ENCODE measurements at regions not wholly inside any gene's neighbourhood (a gene's known extent, or its start where the extent isn't known, plus 50 kb on each side); places are given as distances from the start of the nearest gene placed in this dataset.

DNA sequence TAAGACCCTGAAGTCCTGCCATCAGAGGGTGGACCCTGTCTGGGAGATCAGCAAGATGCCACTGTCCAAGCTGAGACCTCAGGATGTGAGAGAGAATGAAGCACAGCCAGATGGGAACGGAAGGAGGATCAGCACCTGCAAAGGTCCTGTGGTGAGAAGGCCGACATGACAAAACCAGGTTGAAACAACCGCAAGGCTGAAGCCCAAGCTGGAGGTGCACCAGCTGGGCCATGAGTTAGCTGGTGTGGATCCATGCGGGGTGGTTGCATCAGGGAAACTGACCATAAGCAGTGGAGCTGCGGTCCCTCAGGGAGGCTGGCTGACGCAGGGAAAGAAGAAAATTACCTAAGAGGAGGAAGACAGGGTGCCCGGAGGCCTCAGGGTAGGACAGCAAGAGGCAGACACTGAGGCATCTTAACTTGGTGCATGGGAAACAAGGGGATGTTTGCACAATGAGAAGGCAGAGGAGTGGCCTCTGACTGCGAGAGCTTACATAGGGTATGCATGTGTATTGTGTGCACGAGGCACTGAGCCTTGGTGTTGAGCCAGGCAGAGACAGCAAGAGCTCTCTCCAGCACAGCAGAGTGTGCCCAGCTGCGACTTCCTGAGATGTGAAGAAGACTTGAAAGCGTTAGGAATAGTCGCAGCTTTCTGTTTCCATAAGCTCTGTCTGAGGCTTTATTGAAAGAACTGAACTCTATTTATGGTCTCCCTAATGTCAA lies 497.7 kb downstream of the OCA2 start:
- no peak overlapping the region for H3K4me3 ChIP-seq (ENCODE audit: low read depth, low read length)
- CTCF ChIA-PET = no interaction called here
- H3K9me3 ChIP-seq (ENCODE audit: control insufficient read depth, insufficient read depth, low read depth, low read length) = no peaks in the 10 kb centered on the region
- no peak for TF ChIP-seq ZNF140 (tag by site-specific recombination; IDR thresholded peaks at IDR 0.05)
- POLR2A ChIA-PET = interaction anchor here (0.6 kb wide), 1 partner anchor 17 kb away, joined by 3 read pairs; no protein-coding TSS in a partner anchor
- H3K36me3 ChIP-seq (ENCODE audit: control insufficient read depth in 2 of 2, insufficient read depth in 1 of 2, low read length in 2 of 2) = no peaks in the 10 kb centered on the region
- no peak overlapping the region for H3K27ac ChIP-seq (ENCODE audit: extremely low read depth, low read depth, low read length)
- no peaks in the 10 kb centered on the region for H3K4me1 ChIP-seq (ENCODE audit: control insufficient read depth, insufficient read depth, low read length)

DNA sequence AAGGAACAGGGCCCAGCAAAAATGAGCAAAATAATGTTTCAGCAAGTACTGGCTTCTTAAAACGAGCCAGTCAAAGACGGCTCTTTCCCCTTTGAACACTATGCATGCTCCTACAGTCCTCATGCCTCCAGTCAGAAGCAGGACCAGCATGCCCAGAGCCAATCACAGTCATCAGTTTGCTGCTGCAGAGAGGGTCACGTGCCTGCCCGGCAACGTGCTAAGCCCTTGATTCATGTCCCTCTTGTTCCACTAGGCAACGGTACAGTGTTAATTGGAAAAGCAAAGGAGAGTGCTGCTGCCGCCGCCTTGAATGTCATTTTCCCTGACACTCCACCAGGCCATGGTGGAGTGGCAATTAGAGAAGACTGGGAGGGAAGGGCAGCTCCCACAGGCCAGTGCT lies 500.1 kb downstream of the OCA2 start:
- H3K9me3 ChIP-seq (ENCODE audit: control insufficient read depth, insufficient read depth, low read depth, low read length) = no peaks in the 10 kb centered on the region
- H3K27ac ChIP-seq (ENCODE audit: extremely low read depth, low read depth, low read length) = no peak overlapping the region
- no peak for TF ChIP-seq YY1 (tag by site-specific recombination; IDR thresholded peaks at IDR 0.05)
- no peak for TF ChIP-seq ZBTB20 (tag by site-specific recombination; IDR thresholded peaks at IDR 0.05)
- no peak for TF ChIP-seq ZNF423 (tag by site-specific recombination; IDR thresholded peaks at IDR 0.05)
- TF ChIP-seq, protein P1, sequence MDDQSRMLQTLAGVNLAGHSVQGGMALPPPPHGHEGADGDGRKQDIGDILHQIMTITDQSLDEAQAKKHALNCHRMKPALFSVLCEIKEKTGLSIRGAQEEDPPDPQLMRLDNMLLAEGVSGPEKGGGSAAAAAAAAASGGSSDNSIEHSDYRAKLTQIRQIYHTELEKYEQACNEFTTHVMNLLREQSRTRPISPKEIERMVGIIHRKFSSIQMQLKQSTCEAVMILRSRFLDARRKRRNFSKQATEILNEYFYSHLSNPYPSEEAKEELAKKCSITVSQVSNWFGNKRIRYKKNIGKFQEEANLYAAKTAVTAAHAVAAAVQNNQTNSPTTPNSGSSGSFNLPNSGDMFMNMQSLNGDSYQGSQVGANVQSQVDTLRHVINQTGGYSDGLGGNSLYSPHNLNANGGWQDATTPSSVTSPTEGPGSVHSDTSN (CRISPR knock-in tag; IDR thresholded peaks at IDR 0.05) = no peak
- no peak for TF ChIP-seq ZNF394 (tag by site-specific recombination; IDR thresholded peaks at IDR 0.05; ENCODE audit: borderline replicate concordance)
- no peak for TF ChIP-seq ZNF837 (tag by site-specific recombination; IDR thresholded peaks at IDR 0.05)
- no peak for TF ChIP-seq ZNF768 (tag by site-specific recombination; IDR thresholded peaks at IDR 0.05)
- no peak for TF ChIP-seq ZNF664 (tag by site-specific recombination; IDR thresholded peaks at IDR 0.05)
- TF ChIP-seq, protein P2, sequence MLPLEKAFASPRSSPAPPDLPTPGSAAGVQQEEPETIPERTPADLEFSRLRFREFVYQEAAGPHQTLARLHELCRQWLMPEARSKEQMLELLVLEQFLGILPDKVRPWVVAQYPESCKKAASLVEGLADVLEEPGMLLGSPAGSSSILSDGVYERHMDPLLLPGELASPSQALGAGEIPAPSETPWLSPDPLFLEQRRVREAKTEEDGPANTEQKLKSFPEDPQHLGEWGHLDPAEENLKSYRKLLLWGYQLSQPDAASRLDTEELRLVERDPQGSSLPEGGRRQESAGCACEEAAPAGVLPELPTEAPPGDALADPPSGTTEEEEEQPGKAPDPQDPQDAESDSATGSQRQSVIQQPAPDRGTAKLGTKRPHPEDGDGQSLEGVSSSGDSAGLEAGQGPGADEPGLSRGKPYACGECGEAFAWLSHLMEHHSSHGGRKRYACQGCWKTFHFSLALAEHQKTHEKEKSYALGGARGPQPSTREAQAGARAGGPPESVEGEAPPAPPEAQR (tag by site-specific recombination; IDR thresholded peaks at IDR 0.05) = no peak
- TF ChIP-seq, protein P3, sequence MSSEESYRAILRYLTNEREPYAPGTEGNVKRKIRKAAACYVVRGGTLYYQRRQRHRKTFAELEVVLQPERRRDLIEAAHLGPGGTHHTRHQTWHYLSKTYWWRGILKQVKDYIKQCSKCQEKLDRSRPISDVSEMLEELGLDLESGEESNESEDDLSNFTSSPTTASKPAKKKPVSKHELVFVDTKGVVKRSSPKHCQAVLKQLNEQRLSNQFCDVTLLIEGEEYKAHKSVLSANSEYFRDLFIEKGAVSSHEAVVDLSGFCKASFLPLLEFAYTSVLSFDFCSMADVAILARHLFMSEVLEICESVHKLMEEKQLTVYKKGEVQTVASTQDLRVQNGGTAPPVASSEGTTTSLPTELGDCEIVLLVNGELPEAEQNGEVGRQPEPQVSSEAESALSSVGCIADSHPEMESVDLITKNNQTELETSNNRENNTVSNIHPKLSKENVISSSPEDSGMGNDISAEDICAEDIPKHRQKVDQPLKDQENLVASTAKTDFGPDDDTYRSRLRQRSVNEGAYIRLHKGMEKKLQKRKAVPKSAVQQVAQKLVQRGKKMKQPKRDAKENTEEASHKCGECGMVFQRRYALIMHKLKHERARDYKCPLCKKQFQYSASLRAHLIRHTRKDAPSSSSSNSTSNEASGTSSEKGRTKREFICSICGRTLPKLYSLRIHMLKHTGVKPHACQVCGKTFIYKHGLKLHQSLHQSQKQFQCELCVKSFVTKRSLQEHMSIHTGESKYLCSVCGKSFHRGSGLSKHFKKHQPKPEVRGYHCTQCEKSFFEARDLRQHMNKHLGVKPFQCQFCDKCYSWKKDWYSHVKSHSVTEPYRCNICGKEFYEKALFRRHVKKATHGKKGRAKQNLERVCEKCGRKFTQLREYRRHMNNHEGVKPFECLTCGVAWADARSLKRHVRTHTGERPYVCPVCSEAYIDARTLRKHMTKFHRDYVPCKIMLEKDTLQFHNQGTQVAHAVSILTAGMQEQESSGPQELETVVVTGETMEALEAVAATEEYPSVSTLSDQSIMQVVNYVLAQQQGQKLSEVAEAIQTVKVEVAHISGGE (tag by site-specific recombination; conservative IDR thresholded peaks at IDR 0.05; ENCODE audit: low read depth) = no peak
- TF ChIP-seq ZNF426 (tag by site-specific recombination; IDR thresholded peaks at IDR 0.05) = no peak
- TF ChIP-seq ZNF560 (tag by site-specific recombination; IDR thresholded peaks at IDR 0.05; ENCODE audit: borderline replicate concordance) = no peak
- no peak for TF ChIP-seq ZNF138 (tag by site-specific recombination; IDR thresholded peaks at IDR 0.05; ENCODE audit: borderline replicate concordance)
- TF ChIP-seq ZNF391 (tag by site-specific recombination; IDR thresholded peaks at IDR 0.05; ENCODE audit: borderline replicate concordance, low read depth) = no peak
- TF ChIP-seq, protein P4, sequence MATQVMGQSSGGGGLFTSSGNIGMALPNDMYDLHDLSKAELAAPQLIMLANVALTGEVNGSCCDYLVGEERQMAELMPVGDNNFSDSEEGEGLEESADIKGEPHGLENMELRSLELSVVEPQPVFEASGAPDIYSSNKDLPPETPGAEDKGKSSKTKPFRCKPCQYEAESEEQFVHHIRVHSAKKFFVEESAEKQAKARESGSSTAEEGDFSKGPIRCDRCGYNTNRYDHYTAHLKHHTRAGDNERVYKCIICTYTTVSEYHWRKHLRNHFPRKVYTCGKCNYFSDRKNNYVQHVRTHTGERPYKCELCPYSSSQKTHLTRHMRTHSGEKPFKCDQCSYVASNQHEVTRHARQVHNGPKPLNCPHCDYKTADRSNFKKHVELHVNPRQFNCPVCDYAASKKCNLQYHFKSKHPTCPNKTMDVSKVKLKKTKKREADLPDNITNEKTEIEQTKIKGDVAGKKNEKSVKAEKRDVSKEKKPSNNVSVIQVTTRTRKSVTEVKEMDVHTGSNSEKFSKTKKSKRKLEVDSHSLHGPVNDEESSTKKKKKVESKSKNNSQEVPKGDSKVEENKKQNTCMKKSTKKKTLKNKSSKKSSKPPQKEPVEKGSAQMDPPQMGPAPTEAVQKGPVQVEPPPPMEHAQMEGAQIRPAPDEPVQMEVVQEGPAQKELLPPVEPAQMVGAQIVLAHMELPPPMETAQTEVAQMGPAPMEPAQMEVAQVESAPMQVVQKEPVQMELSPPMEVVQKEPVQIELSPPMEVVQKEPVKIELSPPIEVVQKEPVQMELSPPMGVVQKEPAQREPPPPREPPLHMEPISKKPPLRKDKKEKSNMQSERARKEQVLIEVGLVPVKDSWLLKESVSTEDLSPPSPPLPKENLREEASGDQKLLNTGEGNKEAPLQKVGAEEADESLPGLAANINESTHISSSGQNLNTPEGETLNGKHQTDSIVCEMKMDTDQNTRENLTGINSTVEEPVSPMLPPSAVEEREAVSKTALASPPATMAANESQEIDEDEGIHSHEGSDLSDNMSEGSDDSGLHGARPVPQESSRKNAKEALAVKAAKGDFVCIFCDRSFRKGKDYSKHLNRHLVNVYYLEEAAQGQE (tag by site-specific recombination; IDR thresholded peaks at IDR 0.05) = no peak
- TF ChIP-seq ZNF2 (tag by site-specific recombination; IDR thresholded peaks at IDR 0.05) = no peak
- TF ChIP-seq ZNF610 (tag by site-specific recombination; IDR thresholded peaks at IDR 0.05; ENCODE audit: borderline replicate concordance) = no peak
- no peak overlapping the region for H3K4me3 ChIP-seq (ENCODE audit: low read depth, low read length)
- H3K36me3 ChIP-seq (ENCODE audit: control insufficient read depth in 2 of 2, insufficient read depth in 1 of 2, low read length in 2 of 2) = no peaks in the 10 kb centered on the region
- CTCF ChIA-PET = no interaction called here
- no peaks in the 10 kb centered on the region for H3K4me1 ChIP-seq (ENCODE audit: control insufficient read depth, insufficient read depth, low read length)
- POLR2A ChIA-PET = no interaction called here

Measured in HEK293 (cell line).